HepG2 (cell line): ENCODE measurements at regions not wholly inside any gene's neighbourhood (a gene's known extent, or its start where the extent isn't known, plus 50 kb on each side); places are given as distances from the start of the nearest gene placed in this dataset.
"Not testable (repeated sequence)": the region's sequence is repeated elsewhere in the genome, so short reads cannot be mapped to it uniquely, and the experiment has no call there.

Experiments used
- ATAC-seq: fragments of 200-7000 bp; cut with Tn5 transposase; 3 replicates; pipeline ENCODE4 v1.9.1; 2020; ENCODE audit warnings: mild to moderate bottlenecking, moderate library complexity
- BruUV-seq: library from RNA; stranded (reverse); fragments of 400-500 nt; replicated peaks from 2 replicates; lab custom pipeline; 2021; lab: Mats Ljungman, UMichigan
- CTCF ChIA-PET: fragments of 300-600 bp; formaldehyde crosslinking; extraction: SDS; loops from one replicate; lab custom pipeline; 2021; ENCODE audit warnings: low total read pairs, inconsistent platforms, low intra/inter-chr PET ratio; lab: Yijun Ruan, JAX
- POLR2A ChIA-PET: fragments of 350-600 bp; sonication (Branson Sonifier 250); formaldehyde crosslinking; loops from one replicate; lab custom pipeline; 2020; ENCODE audit warnings: antibody characterized with exemption, inconsistent platforms; lab: Yijun Ruan, JAX
- DNase-seq: peaks from one replicate; pipeline ENCODE4 v3.0.0-alpha.2; 2015; ENCODE audit warnings: low spot score
- FAIRE-seq: peaks from 3 replicates; lab custom pipeline; 2011; peaks lifted over from hg19 to GRCh38; lab: Jason Lieb, UNC
- H2AFZ ChIP-seq: one replicate; pipeline ENCODE4 v1.6.1; 2011; ENCODE audit warnings: low read length, inconsistent platforms
- H3K27ac ChIP-seq: fragments of 300-600 bp; 3 replicates; pipeline ENCODE4 v1.8.0; 2011; ENCODE audit warnings: mixed run types, mild to moderate bottlenecking, mixed read lengths, low read length, inconsistent platforms; ENCODE audit not compliant: insufficient read depth; ENCODE audit errors: extremely low read length
- H3K27me3 ChIP-seq, 2 experiments: fragments of 200-600 bp in 1 of 2; 2 replicates in 1 of 2; 3 replicates in 1 of 2; pipeline versions ENCODE4 v1.6.0 to v1.8.0; 2011; ENCODE audit warnings: low read length in 2 of 2, mild to moderate bottlenecking in 2 of 2, moderate library complexity in 2 of 2, inconsistent platforms in 1 of 2; ENCODE audit not compliant: insufficient read depth in 2 of 2, control insufficient read depth in 1 of 2
- H3K36me3 ChIP-seq, 2 experiments: fragments of 200-600 bp in 1 of 2; replicated peaks in 1 of 2; 2 replicates in 1 of 2; 3 replicates in 1 of 2; pipeline versions ENCODE4 v1.5.1 to v1.8.0; 2011; ENCODE audit warnings: low read length in 2 of 2, inconsistent platforms in 1 of 2; ENCODE audit not compliant: insufficient read depth in 2 of 2, control insufficient read depth in 1 of 2
- H3K4me1 ChIP-seq: 2 replicates; pipeline ENCODE4 v1.5.1; 2012; ENCODE audit warnings: low read length, inconsistent platforms; ENCODE audit not compliant: insufficient read depth
- H3K4me2 ChIP-seq: 2 replicates; pipeline ENCODE4 v1.6.0; 2011; ENCODE audit warnings: low read depth, low read length, inconsistent platforms
- H3K4me3 ChIP-seq, 3 experiments: fragments of 200-600 bp in 1 of 3; sonication (generic), shearing (Covaris generic) in 1 of 3; replicated peaks in 1 of 3; 2 replicates each; pipeline ENCODE4 v1.5.1; 2011 to 2016; ENCODE audit warnings: low read length in 3 of 3, inconsistent platforms in 2 of 3, low read depth in 2 of 3, mild to moderate bottlenecking in 2 of 3, control low read depth in 1 of 3, mixed read lengths in 1 of 3; ENCODE audit not compliant: insufficient read depth in 1 of 3
- H3K79me2 ChIP-seq: one replicate; pipeline ENCODE4 v1.6.1; 2011; ENCODE audit warnings: low read length, inconsistent platforms; ENCODE audit not compliant: insufficient read depth
- H3K9ac ChIP-seq: 2 replicates; pipeline ENCODE4 v1.6.0; 2011; ENCODE audit warnings: mild to moderate bottlenecking, low read depth, low read length, inconsistent platforms; ENCODE audit not compliant: insufficient read depth
- H3K9me3 ChIP-seq: 2 replicates; pipeline ENCODE4 v1.5.1; 2012; ENCODE audit warnings: mild to moderate bottlenecking, low read length
- H4K20me1 ChIP-seq: 2 replicates; pipeline ENCODE4 v1.6.0; 2011; ENCODE audit warnings: inconsistent platforms, mild to moderate bottlenecking, low read length, moderate library complexity; ENCODE audit not compliant: insufficient read depth
- SALL1 ChIP-seq: sonication (generic); formaldehyde crosslinking; IDR thresholded peaks from 2 replicates; pipeline ENCODE4 v1.8.0; 2022; ENCODE audit warnings: mild to moderate bottlenecking, missing genetic modification reagents
- TBP ChIP-seq: sonication (generic); formaldehyde crosslinking; IDR thresholded peaks from 2 replicates; pipeline ENCODE4 v1.5.0; 2020; ENCODE audit warnings: missing genetic modification reagents
- ZNF101 ChIP-seq: sonication (generic); formaldehyde crosslinking; IDR thresholded peaks from 2 replicates; pipeline ENCODE4 v1.4.0; 2020; ENCODE audit warnings: mild to moderate bottlenecking, low read depth, missing genetic modification reagents, borderline replicate concordance
- ZNF260 ChIP-seq: sonication (generic); formaldehyde crosslinking; IDR thresholded peaks from 2 replicates; pipeline ENCODE4 v1.4.0; 2020; ENCODE audit warnings: missing genetic modification reagents, low read depth, mild to moderate bottlenecking, borderline replicate concordance
- ZNF460 ChIP-seq: sonication (generic); formaldehyde crosslinking; IDR thresholded peaks from 2 replicates; pipeline ENCODE4 v1.5.1; 2020; ENCODE audit warnings: missing genetic modification reagents, mild to moderate bottlenecking, borderline replicate concordance
- whole genome bisulfite sequencing: methylation state at CpG from one replicate; pipeline ENCODE4 v1.1.6; 2017; ENCODE audit warnings: low lambda C conversion rate; 5-methylcytosine and 5-hydroxymethylcytosine counted together
- in situ Hi-C: cut with HindIII; loops from 2 replicates; pipeline ENCODE4 v1.10.0; 2017; ENCODE audit warnings: low pct_unique_long_range_greater_than_20kb; ENCODE audit not compliant: extremely low pct_ligation_motif_present
- intact Hi-C: fragments of 100-400 bp; cut with micrococcal nuclease; formaldehyde crosslinking; loops from one replicate; pipeline ENCODE4 v1.10.0; 2022; ENCODE audit not compliant: unreplicated experiment

GRCh38 chr4:32706893-32707292 lies 1986.7 kb downstream of the PCDH7 start:
- no peaks in the 10 kb centered on the region for H4K20me1 ChIP-seq
- H3K27me3 ChIP-seq = no peaks in the 10 kb centered on the region
- intact Hi-C loops (no loop called here), in situ Hi-C loops (no loop called here)
- H3K36me3 ChIP-seq = no peaks in the 10 kb centered on the region
- H2AFZ ChIP-seq = no peak overlapping the region
- 0% methylated on average over 1 of the region's 1 CpG for WGBS
- FAIRE-seq (no peak), DNase-seq (no peak), ATAC-seq (no peak)
- CTCF ChIA-PET = no interaction called here
- no peak for TF ChIP-seq ZNF101 (CRISPR knock-in tag)
- no peak for TF ChIP-seq SALL1 (CRISPR knock-in tag)
- no peak for TF ChIP-seq ZNF260 (CRISPR knock-in tag)
- TF ChIP-seq TBP (CRISPR knock-in tag) = no peak
- no peak for TF ChIP-seq ZNF460 (CRISPR knock-in tag)
- no TSS peak for BruUV-seq
- no peaks in the 10 kb centered on the region for H3K4me1 ChIP-seq
- H3K4me2 ChIP-seq = no peak overlapping the region
- no peaks in the 10 kb centered on the region for H3K9me3 ChIP-seq
- POLR2A ChIA-PET = no interaction called here
- H3K79me2 ChIP-seq = no peaks in the 10 kb centered on the region
- no peak overlapping the region for H3K9ac ChIP-seq
- no peak overlapping the region for H3K4me3 ChIP-seq
- H3K27ac ChIP-seq = no peak overlapping the region

GRCh38 chr4:32716090-32716620 lies 1996.0 kb downstream of the PCDH7 start:
- in situ Hi-C loops, CTCF ChIA-PET: not testable (repeated sequence)

More at GRCh38 chr4:32716090-32716620, 1996.0 kb downstream of the PCDH7 start:
- intact Hi-C loops, H3K4me2 ChIP-seq, H3K79me2 ChIP-seq, H3K27me3 ChIP-seq, H4K20me1 ChIP-seq, H3K27ac ChIP-seq, H3K4me3 ChIP-seq, H3K4me1 ChIP-seq, FAIRE-seq, ATAC-seq, H2AFZ ChIP-seq, POLR2A ChIA-PET, H3K36me3 ChIP-seq, H3K9ac ChIP-seq, DNase-seq, BruUV-seq, H3K9me3 ChIP-seq: not testable (repeated sequence)
- WGBS = 96% methylated on average over 8 of the region's 42 CpGs
